Heart right ventricle (tissue), 16 donors: ENCODE measurements at regions not wholly inside any gene's neighbourhood (a gene's known extent, or its start where the extent isn't known, plus 50 kb on each side); places are given as distances from the start of the nearest gene placed in this dataset.

ENCODE experiments used
- ATAC-seq, 8 donors: fragments of 200-7000 bp; cut with Tn5 transposase; one replicate each; pipeline ENCODE4 v1.9.1; 2020; ENCODE audit warnings: mild to moderate bottlenecking in 8 of 8, moderate library complexity in 8 of 8, moderate number of reproducible peaks in 1 of 8
- DNase-seq, 2 donors: peaks; one replicate each; pipeline ENCODE4 v3.0.0-alpha.2; 2020
- H3K27ac ChIP-seq, 10 donors: fragments of 200-600 bp; sonication (generic) in 2 of 10; one replicate each; pipeline versions ENCODE4 v1.5.0 to v1.8.0; 2020 to 2022; ENCODE audit warnings: mild to moderate bottlenecking in 3 of 10
- H3K27me3 ChIP-seq, 7 donors: fragments of 200-600 bp; one replicate each; pipeline ENCODE4 v1.8.0; 2021 to 2022; ENCODE audit warnings: mild to moderate bottlenecking in 2 of 7
- H3K36me3 ChIP-seq, 9 donors: fragments of 200-600 bp; sonication (generic) in 1 of 9; one replicate each; pipeline versions ENCODE4 v1.5.0 to v1.8.0; 2020 to 2022; ENCODE audit warnings: mild to moderate bottlenecking in 2 of 9
- H3K4me1 ChIP-seq, 9 donors: fragments of 200-600 bp; sonication (generic) in 1 of 9; one replicate each; pipeline versions ENCODE4 v1.5.0 to v1.8.0; 2020 to 2022; ENCODE audit warnings: mild to moderate bottlenecking in 4 of 9
- H3K4me3 ChIP-seq, 10 donors: fragments of 200-600 bp; sonication (generic) in 2 of 10; one replicate each; pipeline versions ENCODE4 v1.5.0 to v1.8.0; 2020 to 2022; ENCODE audit warnings: mild to moderate bottlenecking in 7 of 10, moderate library complexity in 2 of 10
- H3K9me3 ChIP-seq, 11 donors: fragments of 200-600 bp in 10 of 11; sonication (generic) in 2 of 11; one replicate each; pipeline versions ENCODE4 v1.5.0 to v1.8.0; 2013 to 2022; ENCODE audit warnings: mild to moderate bottlenecking in 2 of 11, control low read depth in 1 of 11, moderate library complexity in 1 of 11
- CTCF ChIP-seq, 9 donors: fragments of 200-600 bp; sonication (generic) in 2 of 9; IDR thresholded peaks; one replicate each; pipeline versions ENCODE4 v1.5.0 to v1.8.0; 2021 to 2022; ENCODE audit warnings: antibody characterized with exemption in 9 of 9, mild to moderate bottlenecking in 5 of 9, moderate library complexity in 1 of 9
- WGBS, 2 donors: extraction: QIAGEN DNeasy Blood & Tissue Kit; methylation state at CpG; one replicate each; pipeline ENCODE4 v1.1.7; 2013; ENCODE audit warnings: inconsistent platforms in 1 of 2; 5-methylcytosine and 5-hydroxymethylcytosine counted together
- intact Hi-C, 10 donors: fragments of 100-400 bp; cut with DNase I; formaldehyde crosslinking; loops; one replicate each; pipeline versions ENCODE4 v1.11.1 to v1.14.2; 2022
- donor health status: Arrhythmogenic right ventricular cardiomyopathy.
- donor health status: ischemic (EF 13 %, LVEDD 7.1; RV severe dilation, severe dysfunction).
- donor health status: healthy with polysubstance abuse.
- donor health status: DM: no; HTN: yes; CAD: no.
- donor health status: DM: no; HTN: no; CAD: no.
- donor health status: ischemic (EF 25% LVEDD 6.9; RV normal size, moderate dysfunction).
- donor health status: ischemic (EF 25% LVEDD 5.7; RV mildly dilated, moderate dysfunction).
- donor health status: healthy.
- donor health status: DM: yes; HTN: yes; CAD: no.
- donor health status: Ischemic cardiomyopathy.
- donor health status: ischemic (EF 35%, LVEDD 5.7; RV mildly dilated, moderate dysfunction).
- donor health status: nonischemic (EF 11% LVEDD 7.7; RV severe dilation, severe dysfunction).
- donor health status: DM: yes; HTN: yes; CAD: no.
- donor health status: PGD.
- donor health status: ischemic (EF 29% LVEDD 5.4; RV normal size, mild dysfunction).
- donor health status: nonischemic (EF 23%, LVEDD 6.1; RV moderate dilation, normal function).

- TF ChIP-seq CTCF (IDR thresholded peaks at IDR 0.05) = no peak
- Histone ChIP-seq H3K36me3 (no peaks in the 10 kb centered on the region), H3K9me3 (no peaks in the 10 kb centered on the region), H3K27me3 (no peaks in the 10 kb centered on the region), H3K4me3 (no peak overlapping the region), H3K4me1 (peaks cover 0 to 12% (median 0%) of the 10 kb centered on the region in 9 donors), H3K27ac (peak overlapping the region in 2 of 10 donors; percentile 17 to 36)
- ATAC-seq = no peak
- 55 to 73% methylated on average over 2 of the region's 2 CpGs for WGBS, 2 donors
- intact Hi-C loops = no loop called here
- DNase-seq = no peak
These were observed 187.7 kb upstream of the TMTC1 start for GRCh38 chr12:29971446-29971845.

GRCh38 chr12:29970501-29970900, 186.8 kb upstream of the TMTC1 start:
- Histone ChIP-seq H3K27me3 (no peaks in the 10 kb centered on the region), H3K4me1 (peaks cover 0 to 12% (median 0%) of the 10 kb centered on the region in 9 donors), H3K9me3 (no peaks in the 10 kb centered on the region), H3K36me3 (no peaks in the 10 kb centered on the region), H3K27ac (peak overlapping the region in 4 of 10 donors; percentile 17 to 37 (median 32)), H3K4me3 (no peak overlapping the region)
- intact Hi-C loops = no loop called here
- ATAC-seq (peak in 4 of 8 donors; percentile 20 to 75 (median 31)), DNase-seq (no peak)
- TF ChIP-seq CTCF (IDR thresholded peaks at IDR 0.05) = no peak
- 70% methylated on average over 3 of the region's 3 CpGs for WGBS, 2 donors

- no peak overlapping the region for H3K27ac ChIP-seq
- intact Hi-C loops = no loop called here
- H3K36me3 ChIP-seq = no peaks in the 10 kb centered on the region
- H3K27me3 ChIP-seq = no peaks in the 10 kb centered on the region
- 87 to 89% methylated on average over 6 of the region's 6 CpGs for WGBS, 2 donors
- no peak overlapping the region for H3K4me3 ChIP-seq
- no peaks in the 10 kb centered on the region for H3K9me3 ChIP-seq
- ATAC-seq (no peak), DNase-seq (no peak)
- no peak for TF ChIP-seq CTCF (IDR thresholded peaks at IDR 0.05)
- no peaks in the 10 kb centered on the region for H3K4me1 ChIP-seq
These were observed 178.7 kb upstream of the TMTC1 start for GRCh38 chr12:29962276-29963035.

GRCh38 chr12:29961231-29961630, 177.5 kb upstream of the TMTC1 start:
- ATAC-seq = no peak
- intact Hi-C loops = no loop called here
- Histone ChIP-seq H3K36me3 (no peaks in the 10 kb centered on the region), H3K27ac (no peak overlapping the region), H3K4me1 (no peaks in the 10 kb centered on the region), H3K9me3 (no peaks in the 10 kb centered on the region), H3K4me3 (no peak overlapping the region), H3K27me3 (no peaks in the 10 kb centered on the region)
- DNase-seq = no peak
- TF ChIP-seq CTCF (IDR thresholded peaks at IDR 0.05) = no peak
- 89 to 90% methylated on average over 4 of the region's 4 CpGs for WGBS, 2 donors
